Stimulated activated effector memory CD8-positive, alpha-beta T cell treated with anti-CD3 and anti-CD28 coated beads, Interleukin-12 subunit alpha, Interleukin-12 subunit beta, amount 100 ng/mL, for 72 hours (primary cell): ENCODE measurements at regions not wholly inside any gene's neighbourhood (a gene's known extent, or its start where the extent isn't known, plus 50 kb on each side); places are given as distances from the start of the nearest gene placed in this dataset.

Experiments
- ATAC-seq: fragments of 150-1000 bp; cut with Tn5 transposase; 2 replicates; pipeline ENCODE4 v1.10.0; 2021
- DNase-seq, 2 donors: peaks; one replicate each; pipeline ENCODE4 v3.0.0; 2021 to 2022; ENCODE audit warnings: low spot score in 2 of 2
- H3K27ac Mint-ChIP-seq: one replicate; pipeline ENCODE4 v1.8.0; 2022; ENCODE audit warnings: mild to moderate bottlenecking, mixed read lengths
- H3K36me3 Mint-ChIP-seq: one replicate; pipeline ENCODE4 v1.8.0; 2022; ENCODE audit warnings: mild to moderate bottlenecking, mixed read lengths
- H3K4me1 Mint-ChIP-seq: one replicate; pipeline ENCODE4 v1.8.0; 2022; ENCODE audit warnings: mixed read lengths
- H3K4me3 Mint-ChIP-seq: one replicate; pipeline ENCODE4 v1.8.0; 2022; ENCODE audit warnings: mild to moderate bottlenecking, mixed read lengths
- H3K9me3 Mint-ChIP-seq: one replicate; pipeline ENCODE4 v1.8.0; 2022; ENCODE audit warnings: mixed read lengths

DNA sequence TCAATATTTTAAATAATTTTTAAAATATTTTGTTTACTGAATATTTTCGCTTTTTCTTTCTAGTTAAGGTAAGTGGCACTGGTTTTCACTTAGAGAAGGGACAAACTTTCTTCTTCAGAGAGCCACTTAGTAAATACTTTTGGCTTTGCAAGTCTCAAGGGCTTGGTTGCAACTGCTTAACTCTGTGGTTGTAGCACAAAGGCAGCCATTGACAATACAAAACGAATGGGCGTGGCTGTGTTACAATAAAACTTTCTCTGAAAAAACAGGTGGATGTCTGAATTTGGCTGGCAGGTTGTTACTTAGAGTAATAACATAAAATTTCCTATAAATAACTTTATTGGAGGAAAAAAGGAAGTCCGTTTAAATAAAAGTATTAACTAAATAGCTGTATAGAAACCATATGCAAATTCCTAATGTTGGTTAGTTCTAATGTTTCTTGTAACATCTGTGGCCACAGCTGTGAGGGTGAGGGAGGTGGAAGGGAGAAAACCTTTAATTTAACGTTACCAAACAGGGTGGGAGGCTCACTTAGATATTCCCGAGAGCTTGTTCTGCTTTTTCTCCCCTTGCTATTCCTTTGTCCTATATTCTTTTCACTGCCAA is 62.4 kb upstream of the TNP1 start:
- no peaks in the 10 kb centered on the region for H3K36me3 Mint-ChIP-seq
- no peak for ATAC-seq
- DNase-seq: no peak
- no peak overlapping the region for H3K27ac Mint-ChIP-seq
- no peak overlapping the region for H3K4me3 Mint-ChIP-seq
- H3K9me3 Mint-ChIP-seq: peaks cover 3% of the 10 kb centered on the region
- H3K4me1 Mint-ChIP-seq: no peaks in the 10 kb centered on the region

DNA sequence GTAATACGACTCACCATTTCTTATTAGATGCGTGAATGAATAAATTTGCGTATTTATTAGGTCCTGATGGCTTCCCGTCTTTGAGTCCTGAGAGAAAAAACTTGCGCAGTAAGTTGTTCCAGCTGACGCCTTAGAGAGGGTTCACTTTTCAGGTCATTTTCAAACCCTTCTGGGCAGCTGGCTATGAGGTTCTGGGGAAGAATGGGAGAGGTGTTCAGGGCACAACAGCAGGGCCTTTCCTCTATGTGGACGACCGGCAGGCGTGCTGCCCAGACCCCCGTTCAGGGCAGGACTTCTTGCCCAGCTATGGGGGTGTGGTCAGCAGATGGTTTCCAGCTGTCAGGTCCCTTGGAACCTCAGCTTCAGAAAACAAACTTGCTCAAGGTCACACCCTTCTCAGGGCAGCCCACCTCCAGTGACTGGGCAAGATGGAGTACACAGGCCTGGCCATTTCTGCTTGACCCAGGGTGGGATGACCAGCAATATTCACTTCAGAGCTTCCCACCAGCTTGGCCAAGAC is 61.1 kb upstream of the TNP1 start:
- Mint-ChIP-seq H3K27ac (no peak overlapping the region), H3K4me3 (no peak overlapping the region), H3K9me3 (peaks cover 3% of the 10 kb centered on the region), H3K4me1 (no peaks in the 10 kb centered on the region), H3K36me3 (no peaks in the 10 kb centered on the region)
- DNase-seq (no peak), ATAC-seq (no peak)

- no peak overlapping the region for H3K27ac Mint-ChIP-seq
- ATAC-seq (peak; percentile 12), DNase-seq (no peak)
- no peaks in the 10 kb centered on the region for H3K4me1 Mint-ChIP-seq
- peaks cover 3% of the 10 kb centered on the region for H3K9me3 Mint-ChIP-seq
- H3K4me3 Mint-ChIP-seq: no peak overlapping the region
- H3K36me3 Mint-ChIP-seq: no peaks in the 10 kb centered on the region
These were observed 60.4 kb upstream of the TNP1 start for GRCh38 chr2:216920143-216920876.

GRCh38 chr2:216918088-216918680 is 58.3 kb upstream of the TNP1 start:
- no peak overlapping the region for H3K4me3 Mint-ChIP-seq
- H3K36me3 Mint-ChIP-seq: no peaks in the 10 kb centered on the region
- DNase-seq (no peak), ATAC-seq (no peak)
- H3K27ac Mint-ChIP-seq: no peak overlapping the region
- H3K4me1 Mint-ChIP-seq: no peaks in the 10 kb centered on the region
- H3K9me3 Mint-ChIP-seq: peaks cover 3% of the 10 kb centered on the region

GRCh38 chr2:216916956-216917650 is 57.2 kb upstream of the TNP1 start:
- H3K4me1 Mint-ChIP-seq: no peaks in the 10 kb centered on the region
- DNase-seq: no peak

GRCh38 chr2:216915557-216916150 is 55.8 kb upstream of the TNP1 start:
- Mint-ChIP-seq H3K27ac (no peak overlapping the region), H3K4me3 (no peak overlapping the region), H3K9me3 (peaks cover 3% of the 10 kb centered on the region), H3K36me3 (no peaks in the 10 kb centered on the region), H3K4me1 (no peaks in the 10 kb centered on the region)
- DNase-seq (no peak), ATAC-seq (no peak)

More at GRCh38 chr2:216916956-216917650, 57.2 kb upstream of the TNP1 start:
- ATAC-seq: no peak
- Mint-ChIP-seq H3K27ac (no peak overlapping the region), H3K9me3 (peaks cover 3% of the 10 kb centered on the region), H3K36me3 (no peaks in the 10 kb centered on the region), H3K4me3 (no peak overlapping the region)

- H3K36me3 Mint-ChIP-seq: no peaks in the 10 kb centered on the region
- no peaks in the 10 kb centered on the region for H3K4me1 Mint-ChIP-seq
- H3K4me3 Mint-ChIP-seq: no peak overlapping the region
- DNase-seq (no peak), ATAC-seq (no peak)
- H3K9me3 Mint-ChIP-seq: peaks cover 3% of the 10 kb centered on the region
- no peak overlapping the region for H3K27ac Mint-ChIP-seq
These were observed 54.6 kb upstream of the TNP1 start for GRCh38 chr2:216914491-216914890.

GRCh38 chr2:216911886-216912285 is 52.0 kb upstream of the TNP1 start:
- H3K9me3 Mint-ChIP-seq: no peaks in the 10 kb centered on the region
- no peaks in the 10 kb centered on the region for H3K36me3 Mint-ChIP-seq
- H3K27ac Mint-ChIP-seq: no peak overlapping the region
- DNase-seq: no peak
- no peaks in the 10 kb centered on the region for H3K4me1 Mint-ChIP-seq
- no peak for ATAC-seq
- no peak overlapping the region for H3K4me3 Mint-ChIP-seq

- ATAC-seq (no peak), DNase-seq (no peak)
- Mint-ChIP-seq H3K4me3 (no peak overlapping the region), H3K36me3 (no peaks in the 10 kb centered on the region), H3K9me3 (no peaks in the 10 kb centered on the region), H3K27ac (no peak overlapping the region), H3K4me1 (no peaks in the 10 kb centered on the region)
These were observed 51.1 kb upstream of the TNP1 start for GRCh38 chr2:216911008-216911407.

DNA sequence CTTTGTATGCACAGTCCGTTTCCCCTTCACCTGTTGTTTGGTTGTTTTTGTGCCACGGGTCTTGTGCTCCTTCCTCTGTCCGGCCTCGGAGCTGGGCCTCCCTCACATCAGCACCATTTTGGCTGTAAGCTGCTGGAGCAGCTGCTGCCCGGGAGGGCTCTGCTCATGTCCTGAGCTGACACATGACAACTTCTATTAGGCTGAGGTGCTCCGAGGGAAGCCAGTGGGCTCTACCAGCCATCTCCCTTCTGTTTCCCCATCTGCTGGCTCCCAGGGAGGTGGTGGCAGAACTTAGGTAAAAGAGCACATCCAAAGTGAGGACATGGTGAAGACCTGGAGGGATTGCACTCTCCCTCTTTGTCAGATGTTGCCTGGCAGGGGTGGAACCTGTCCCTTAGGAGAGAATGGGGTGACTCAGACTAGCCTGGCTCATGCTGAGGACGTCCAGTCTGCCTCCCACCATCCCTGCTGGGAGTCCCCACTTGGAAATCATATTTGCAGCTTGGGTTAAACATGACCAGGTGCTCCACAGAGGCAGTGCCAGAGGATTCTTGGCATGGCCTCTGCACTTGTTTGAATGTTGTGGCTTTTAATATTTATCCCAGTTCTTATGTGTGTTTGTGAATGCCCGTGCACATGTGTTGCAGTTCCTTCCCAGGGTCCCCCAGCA is 49.8 kb upstream of the TNP1 start:
- Mint-ChIP-seq H3K4me1 (no peaks in the 10 kb centered on the region), H3K36me3 (no peaks in the 10 kb centered on the region), H3K9me3 (no peaks in the 10 kb centered on the region), H3K4me3 (no peak overlapping the region), H3K27ac (no peak overlapping the region)
- ATAC-seq: no peak
- no peak for DNase-seq
